GM18508 (cell line): ENCODE measurements at regions not wholly inside any gene's neighbourhood (a gene's known extent, or its start where the extent isn't known, plus 50 kb on each side); places are given as distances from the start of the nearest gene placed in this dataset.

Source experiments
- ATAC-seq: cut with Tn5 transposase; IDR thresholded peaks from one replicate; pipeline ENCODE4 v1.9.1; 2021; ENCODE audit warnings: moderate number of reproducible peaks; ENCODE audit not compliant: insufficient read depth, unreplicated experiment

GRCh38 chr15:31486506-31486905 lies 159.9 kb downstream of the KLF13 start:
- no peak for ATAC-seq

- no peak for ATAC-seq
These were observed 160.5 kb downstream of the KLF13 start for GRCh38 chr15:31486906-31487695.

GRCh38 chr15:31487811-31488436 lies 161.3 kb downstream of the KLF13 start:
- ATAC-seq, result no peak

- no peak for ATAC-seq
These were observed 162.0 kb downstream of the KLF13 start for GRCh38 chr15:31488437-31489204.

GRCh38 chr15:31489281-31489680 lies 162.6 kb downstream of the KLF13 start:
- ATAC-seq, result no peak

GRCh38 chr15:31489801-31490646 lies 163.4 kb downstream of the KLF13 start:
- ATAC-seq, result no peak

GRCh38 chr15:31494786-31495185 lies 168.2 kb downstream of the KLF13 start:
- no peak for ATAC-seq

GRCh38 chr15:31495281-31495680 lies 168.6 kb downstream of the KLF13 start:
- ATAC-seq, result no peak

GRCh38 chr15:31497838-31498237 lies 171.2 kb downstream of the KLF13 start:
- ATAC-seq, result no peak

GRCh38 chr15:31498329-31498728 lies 171.7 kb downstream of the KLF13 start:
- ATAC-seq, result no peak

- ATAC-seq, result no peak
These were observed 172.1 kb downstream of the KLF13 start for GRCh38 chr15:31498756-31499155.

GRCh38 chr15:31499236-31499952 lies 172.8 kb downstream of the KLF13 start:
- no peak for ATAC-seq

- no peak for ATAC-seq
These were observed 173.5 kb downstream of the KLF13 start for GRCh38 chr15:31499953-31500765.

GRCh38 chr15:31500766-31501449 lies 174.3 kb downstream of the KLF13 start:
- ATAC-seq, result no peak

- no peak for ATAC-seq
These were observed 175.0 kb downstream of the KLF13 start for GRCh38 chr15:31501536-31502157.

- no peak for ATAC-seq
These were observed 176.1 kb downstream of the KLF13 start for GRCh38 chr15:31502541-31503229.

- no peak for ATAC-seq
These were observed 176.6 kb downstream of the KLF13 start for GRCh38 chr15:31503256-31503655.
